ENCODE measurements at regions not wholly inside any gene's neighbourhood (a gene's known extent, or its start where the extent isn't known, plus 50 kb on each side); places are given as distances from the start of the nearest gene placed in this dataset.

DNA sequence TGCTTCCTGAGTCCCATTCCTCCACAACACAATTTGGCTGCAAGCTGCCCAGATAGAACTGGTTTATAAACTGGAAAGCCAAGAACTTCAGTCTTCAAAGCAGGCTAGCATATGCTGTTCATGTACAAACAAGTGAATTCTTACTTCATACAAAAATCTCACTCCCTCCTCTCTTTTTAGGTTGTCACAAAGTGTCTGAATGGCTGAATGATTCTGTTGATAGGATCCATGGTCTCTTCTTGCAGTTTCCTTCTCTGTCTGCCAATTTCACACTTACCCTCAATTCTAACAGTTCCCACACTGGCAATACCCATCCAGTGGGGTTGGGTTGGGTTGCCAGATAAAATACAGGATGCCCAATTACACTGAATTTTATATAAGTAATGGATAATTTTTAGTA lies 363.5 kb downstream of the DEPDC1B start:
- no peak for DNase-seq (ENCODE audit: low read depth in 2 of 2)

DNA sequence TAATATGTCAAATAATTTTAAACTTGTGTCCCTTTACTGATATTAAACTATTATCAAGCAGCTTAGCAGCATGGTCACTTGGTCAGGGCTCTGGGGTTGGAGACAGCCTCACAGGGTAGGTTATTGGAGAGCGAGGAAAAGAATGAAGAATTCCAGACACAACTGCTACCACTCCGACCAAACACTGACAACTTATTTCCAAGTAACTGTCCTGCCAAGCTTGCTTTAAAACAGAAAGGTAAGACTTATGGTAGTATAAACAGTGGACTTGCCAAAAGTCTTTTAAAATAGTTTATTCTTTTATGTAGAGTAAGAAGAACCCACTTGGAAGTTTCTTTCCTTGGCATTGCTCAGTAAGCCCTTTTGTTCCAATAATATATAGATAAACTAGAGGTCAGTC lies 364.1 kb downstream of the DEPDC1B start:
- no peak for DNase-seq (ENCODE audit: low read depth in 2 of 2)

DNA sequence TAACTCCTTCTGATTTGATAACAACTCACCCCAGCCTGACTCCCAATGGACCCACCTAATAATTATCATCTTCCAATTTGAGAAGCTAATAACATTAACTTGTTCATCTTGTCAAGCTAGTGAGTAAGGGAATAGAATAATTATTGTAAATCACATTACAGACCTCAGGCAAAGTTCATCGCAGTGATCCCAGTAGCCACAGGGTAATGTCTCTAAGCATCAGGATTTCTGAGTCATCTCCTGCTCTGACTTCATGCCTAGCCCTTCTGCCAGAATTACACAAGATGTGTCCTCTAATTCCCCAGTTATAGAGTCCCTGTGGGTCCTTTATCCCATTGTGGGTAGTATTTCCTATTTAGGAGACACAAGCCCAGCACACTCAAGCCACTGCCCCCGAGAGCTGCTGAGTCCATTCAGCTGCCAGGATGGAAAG lies 365.7 kb downstream of the DEPDC1B start:
- no peak for DNase-seq (ENCODE audit: low read depth in 2 of 2)

DNA sequence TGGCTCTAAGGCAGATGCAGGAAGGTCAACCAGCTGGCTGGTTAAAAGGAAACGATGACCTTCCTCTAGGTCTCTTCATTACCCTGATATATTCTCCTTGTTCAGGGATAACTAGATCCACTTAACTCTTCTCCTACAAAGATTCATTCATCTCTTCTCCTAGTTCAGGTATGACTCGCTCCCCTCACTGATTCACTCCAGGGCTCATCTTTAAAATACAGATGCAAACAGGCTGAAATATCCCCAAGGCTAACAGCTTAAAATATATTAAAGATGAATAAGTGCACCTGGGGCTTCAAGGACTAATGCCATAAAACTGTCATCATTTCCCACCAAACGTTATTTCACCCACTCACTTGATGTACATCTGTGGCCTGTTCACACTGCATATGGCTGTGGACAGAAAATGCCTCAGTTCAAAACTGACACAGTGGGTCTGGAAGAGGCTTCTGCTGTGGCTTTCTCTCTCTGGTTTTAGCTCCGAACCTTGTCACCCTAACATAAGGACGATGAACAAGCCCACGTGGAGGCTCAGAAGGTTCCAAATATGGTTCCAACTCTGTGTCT lies 366.9 kb downstream of the DEPDC1B start:
- no peak for DNase-seq (ENCODE audit: low read depth in 2 of 2)

DNA sequence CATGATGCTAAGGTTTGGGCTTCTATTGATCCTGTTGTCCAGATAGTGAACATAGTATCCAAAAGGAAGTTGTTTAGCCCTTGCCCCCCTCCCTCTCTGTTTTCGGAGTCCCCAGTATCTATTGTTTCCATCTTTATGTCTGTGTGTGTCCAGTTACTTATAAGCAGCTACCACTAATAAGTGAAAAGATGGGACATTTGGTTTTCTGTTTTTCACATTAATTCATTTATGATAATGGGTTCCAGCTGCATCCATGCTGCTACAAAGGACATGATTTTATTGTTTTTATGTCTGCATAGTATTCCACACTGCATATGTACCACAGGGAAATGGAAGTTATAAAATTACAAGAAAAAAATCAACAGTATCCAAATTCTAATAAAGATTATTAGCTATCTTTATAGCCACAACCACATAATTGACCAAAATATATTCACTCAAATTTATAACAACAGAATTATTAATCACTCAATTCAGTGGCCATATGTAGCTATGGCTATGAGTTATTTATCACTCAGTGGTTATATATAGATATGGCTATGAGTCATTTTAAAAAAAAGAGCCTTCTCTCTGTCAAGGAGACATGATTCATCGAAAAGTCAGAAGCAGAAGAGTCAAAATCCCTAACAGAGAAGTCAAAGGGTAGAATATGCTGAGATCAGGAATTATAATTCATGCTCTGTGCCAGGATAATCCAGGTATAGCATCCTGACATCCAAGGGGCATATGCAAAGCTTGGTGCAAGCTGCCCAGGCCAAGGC lies 367.5 kb downstream of the DEPDC1B start:
- DNase-seq (ENCODE audit: low read depth in 2 of 2), result no peak

DNA sequence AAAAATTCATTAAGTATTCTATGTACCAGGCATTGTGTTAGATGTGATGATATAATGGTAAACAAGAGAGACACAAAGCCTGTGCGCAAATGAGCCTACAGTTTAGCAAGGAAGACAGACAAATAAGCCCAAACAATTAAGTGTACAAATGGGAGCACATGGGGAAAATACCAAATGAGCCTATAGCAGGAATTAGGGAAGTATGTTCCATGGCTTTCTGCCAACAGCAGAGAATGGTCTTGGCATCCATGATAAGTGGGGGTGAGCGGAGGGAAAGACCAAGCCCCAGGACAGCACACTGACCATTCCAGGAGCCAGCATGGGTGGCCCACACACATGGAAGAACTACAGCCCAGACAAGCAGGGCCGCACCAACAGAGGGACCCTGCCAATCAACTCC lies 369.7 kb downstream of the DEPDC1B start:
- DNase-seq (ENCODE audit: low read depth in 2 of 2), result no peak

DNA sequence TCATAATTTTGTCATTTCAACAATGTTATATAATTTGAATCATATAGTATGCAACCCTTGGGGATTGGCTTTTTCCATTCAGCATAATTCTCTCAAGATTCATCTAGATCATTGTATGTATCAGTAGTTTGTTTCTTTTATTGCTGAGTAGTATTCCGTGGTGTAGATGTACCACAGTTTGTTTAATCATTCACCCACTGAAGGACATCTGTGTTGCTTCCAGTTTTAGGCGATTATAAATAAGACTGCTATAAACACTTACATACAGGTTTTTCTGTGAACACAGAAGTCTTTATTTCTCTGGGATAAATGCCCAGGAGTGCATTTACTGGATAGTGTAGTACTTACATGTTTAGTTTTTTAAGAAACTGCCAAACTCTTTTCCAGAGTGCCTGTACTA lies 374.1 kb downstream of the DEPDC1B start:
- no peak for DNase-seq (ENCODE audit: low read depth in 2 of 2)

DNA sequence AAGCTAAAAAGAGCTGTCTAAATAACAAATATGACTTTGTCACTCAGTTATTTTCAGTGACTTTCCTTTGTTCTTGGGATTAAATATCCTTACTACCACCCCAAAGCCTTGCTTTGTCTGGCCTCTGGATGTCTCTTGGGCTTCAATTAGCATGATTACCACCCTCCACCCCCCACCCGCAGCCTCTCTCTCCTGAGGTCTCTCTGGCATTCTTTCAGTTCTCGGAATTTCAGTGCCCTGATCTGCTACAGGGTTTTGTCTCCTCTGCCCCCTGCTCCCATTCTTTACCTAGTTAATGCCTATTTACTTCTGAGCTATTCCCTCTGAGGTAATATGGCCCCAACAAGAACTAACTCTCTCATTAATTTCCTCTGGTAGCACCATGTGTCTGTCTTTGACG lies 376.4 kb downstream of the DEPDC1B start:
- DNase-seq (ENCODE audit: low read depth in 2 of 2), result no peak

DNA sequence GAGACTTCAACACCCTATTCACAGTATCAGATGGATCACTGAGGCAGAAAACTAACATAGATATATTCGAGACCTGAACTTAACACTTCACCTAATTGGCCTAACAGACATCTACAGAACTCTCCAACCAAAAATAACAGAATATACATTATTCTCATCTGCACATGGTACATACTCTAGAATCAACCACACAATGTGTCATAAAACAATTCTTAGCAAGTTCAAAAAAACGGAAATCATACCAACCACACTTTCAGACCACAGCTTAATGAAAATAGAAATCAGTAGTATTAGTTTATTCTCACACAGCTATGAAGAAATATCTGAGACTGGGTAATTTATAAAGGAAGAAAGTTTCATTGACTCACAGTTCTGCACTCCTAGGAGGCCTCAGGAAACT lies 387.9 kb downstream of the DEPDC1B start:
- DNase-seq (ENCODE audit: low read depth in 2 of 2), result no peak

DNA sequence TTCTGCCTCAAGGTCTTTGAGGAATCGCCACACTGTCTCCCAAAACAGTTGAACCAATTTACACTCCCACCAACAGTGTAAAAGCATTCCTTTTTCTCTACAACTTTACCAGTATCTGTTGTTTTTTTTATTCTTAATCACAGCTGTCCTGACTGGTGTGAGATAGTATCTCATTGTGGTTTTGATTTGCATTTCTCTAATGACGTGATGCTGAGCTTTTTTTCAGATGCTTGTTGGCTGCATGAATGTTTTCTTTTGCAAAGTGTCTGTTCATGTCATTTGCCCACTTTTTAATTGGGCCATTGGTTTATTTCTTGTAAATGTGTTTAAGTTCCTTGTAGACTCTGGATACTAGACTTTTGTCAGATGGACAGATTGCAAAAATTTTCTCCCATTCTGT lies 400.0 kb downstream of the DEPDC1B start:
- no peak for DNase-seq (ENCODE audit: low read depth in 2 of 2)

DNA sequence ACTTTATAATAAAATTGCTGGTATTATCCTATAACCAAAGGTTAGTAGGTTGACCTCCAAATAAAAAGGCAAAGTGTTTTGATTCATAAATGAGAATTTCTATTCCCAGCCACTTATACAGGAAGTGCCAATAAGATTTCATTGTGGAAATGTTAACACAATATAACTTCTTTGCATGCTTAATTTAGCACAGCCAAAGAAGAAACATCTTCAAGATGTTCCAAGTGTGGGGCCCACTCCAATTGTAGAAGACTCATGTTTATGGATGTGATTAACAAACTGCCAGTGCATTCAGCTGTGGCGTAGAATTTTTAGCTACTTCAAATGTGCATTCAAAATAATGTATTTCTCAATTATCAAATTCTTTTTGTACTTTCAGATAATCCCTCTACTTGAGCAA lies 402.3 kb downstream of the DEPDC1B start:
- DNase-seq (ENCODE audit: low read depth in 2 of 2), result no peak

DNA sequence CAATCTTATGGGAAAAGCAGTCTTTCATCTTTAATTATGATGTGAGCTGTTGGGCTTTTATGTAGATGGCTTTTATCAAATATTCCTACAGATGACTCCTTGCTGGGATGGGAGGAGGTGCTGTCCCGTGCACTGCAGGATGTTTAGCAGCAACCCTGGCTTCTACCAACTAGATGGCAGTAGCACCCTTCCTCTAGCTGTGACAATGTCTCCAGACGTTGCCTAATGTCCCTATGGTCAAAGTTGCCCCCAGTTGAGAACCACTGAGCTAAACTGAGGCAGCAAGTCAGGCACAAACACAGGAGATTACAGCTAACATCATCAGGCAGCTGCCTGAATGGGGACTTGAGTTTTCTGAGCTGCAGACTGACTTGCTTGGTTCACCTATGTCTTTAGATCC lies 401.9 kb upstream of the PDE4D start:
- DNase-seq (ENCODE audit: low read depth in 2 of 2), result no peak

DNA sequence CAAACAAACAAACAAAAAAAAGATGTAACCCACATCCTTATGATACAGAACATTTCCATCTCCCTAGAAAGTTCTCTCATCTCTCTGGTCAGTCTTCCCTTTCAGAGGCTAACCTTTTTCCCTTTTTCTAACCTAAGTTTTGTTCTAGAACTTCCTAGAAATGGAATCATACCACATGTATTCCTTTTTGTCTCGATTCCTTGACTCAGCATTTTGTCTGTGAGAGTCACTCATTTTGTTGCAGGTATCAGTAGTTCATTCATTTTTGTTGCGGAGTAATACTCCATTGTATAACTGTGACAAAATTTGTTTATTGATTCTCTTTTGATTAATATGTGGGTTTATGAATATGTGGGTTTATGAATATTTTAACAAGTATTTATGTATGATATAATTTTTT lies 400.0 kb upstream of the PDE4D start:
- no peak for DNase-seq (ENCODE audit: low read depth in 2 of 2)

DNA sequence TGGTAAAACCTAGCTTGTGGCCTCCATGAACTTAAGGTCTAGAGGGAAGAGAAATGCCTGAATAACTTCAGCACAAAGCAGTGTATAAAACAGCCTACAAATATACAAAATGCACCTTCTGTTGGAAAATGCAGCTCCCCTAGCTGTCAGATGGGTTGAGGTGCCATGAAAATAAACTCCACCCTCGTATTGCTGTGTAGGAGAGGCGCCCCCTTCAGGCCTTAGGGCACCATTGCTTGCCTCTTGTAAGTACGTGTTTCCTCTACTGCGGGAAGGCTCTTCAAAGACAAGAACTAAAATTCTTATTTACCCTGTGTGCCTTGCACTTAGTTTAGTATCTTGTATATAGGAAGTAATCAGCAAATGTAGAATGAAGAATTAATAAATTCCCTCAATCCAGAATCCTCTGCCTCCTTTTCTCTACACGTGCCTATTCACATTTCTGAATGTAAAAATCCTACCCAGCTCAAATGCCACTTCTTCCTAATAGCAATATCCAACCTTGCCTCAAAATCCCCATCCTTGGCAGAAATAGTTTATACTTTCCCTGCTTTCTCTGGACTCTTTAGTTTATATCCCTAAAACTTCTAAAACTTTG lies 393.7 kb upstream of the PDE4D start:
- peak in 1 of 2 donors; percentile 2 for DNase-seq (ENCODE audit: low read depth in 2 of 2)

DNA sequence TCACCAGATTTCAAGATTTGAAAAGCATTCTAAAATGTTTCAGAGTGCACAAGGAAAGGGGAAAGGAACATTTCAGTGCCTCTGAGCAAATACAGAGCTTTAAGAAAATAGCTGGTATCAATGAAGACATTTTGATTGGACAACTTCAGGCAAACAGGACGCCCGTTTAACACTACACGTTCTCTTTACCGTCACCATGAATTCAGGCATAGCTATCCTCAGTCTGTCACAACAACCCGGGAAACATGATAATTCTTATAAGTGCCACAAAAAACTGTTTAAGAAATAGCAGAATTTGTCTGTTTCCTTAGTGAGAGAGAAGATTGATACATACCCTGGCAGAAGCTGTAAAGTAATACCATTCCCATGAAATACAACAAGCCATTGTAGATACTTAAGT lies 392.4 kb upstream of the PDE4D start:
- no peak for DNase-seq (ENCODE audit: low read depth in 2 of 2)

DNA sequence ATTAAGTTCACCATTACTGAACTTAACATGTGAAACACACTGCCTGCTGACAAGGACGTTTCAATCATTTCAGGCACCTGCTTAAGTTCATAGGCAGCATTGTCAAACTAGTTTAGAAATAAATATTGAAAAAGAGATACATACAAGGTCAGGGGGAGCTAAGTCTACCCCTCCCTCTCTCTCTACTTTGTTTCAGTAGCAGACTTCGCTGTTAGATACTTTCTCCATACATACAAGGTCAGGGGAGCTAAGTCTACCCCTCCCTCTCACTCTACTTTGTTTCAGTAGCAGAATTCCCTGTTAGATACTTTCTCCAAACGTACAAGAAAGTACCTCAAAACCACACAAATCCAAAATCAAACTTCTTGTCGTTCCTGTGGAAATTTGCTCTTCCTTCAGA lies 387.4 kb upstream of the PDE4D start:
- DNase-seq (ENCODE audit: low read depth in 2 of 2), result no peak

DNA sequence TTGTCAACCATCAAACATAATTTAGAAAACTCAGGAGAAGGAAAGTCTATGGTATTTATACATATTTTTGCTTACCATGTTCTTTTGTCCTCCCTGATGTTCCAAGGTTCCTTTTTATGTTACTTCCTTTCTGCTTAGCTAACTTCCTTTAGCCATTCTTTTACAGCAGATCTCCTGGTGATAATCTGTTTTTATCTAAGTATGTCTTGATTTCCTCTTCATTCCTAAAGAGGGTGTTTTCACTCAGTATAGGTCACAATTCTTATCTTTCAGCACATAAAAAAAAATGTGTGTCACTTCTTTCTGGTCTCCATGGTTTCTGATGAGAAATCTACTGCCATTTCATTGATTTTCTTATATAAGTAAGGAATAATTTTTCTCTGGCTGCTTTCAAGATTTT lies 384.4 kb upstream of the PDE4D start:
- DNase-seq (ENCODE audit: low read depth in 2 of 2), result no peak

DNA sequence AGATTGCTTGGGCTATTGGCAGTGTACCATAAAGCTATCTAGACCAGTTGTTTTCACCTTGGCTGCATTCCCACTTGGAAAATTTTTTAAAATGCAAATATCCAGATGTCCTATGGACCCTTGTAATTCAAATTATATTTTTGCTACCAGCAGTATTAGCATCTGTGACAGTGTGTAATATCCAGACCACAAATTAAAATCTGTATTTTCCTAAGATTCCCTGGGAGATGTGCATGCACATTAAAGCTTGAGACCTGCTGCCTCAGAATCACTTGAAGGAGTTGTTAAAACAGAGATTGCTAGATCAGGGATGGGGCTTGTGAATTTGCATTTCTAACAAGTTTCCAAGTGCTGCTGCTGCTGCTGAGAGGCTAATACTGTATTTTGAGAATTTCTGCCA lies 381.2 kb upstream of the PDE4D start:
- no peak for DNase-seq (ENCODE audit: low read depth in 2 of 2)

DNA sequence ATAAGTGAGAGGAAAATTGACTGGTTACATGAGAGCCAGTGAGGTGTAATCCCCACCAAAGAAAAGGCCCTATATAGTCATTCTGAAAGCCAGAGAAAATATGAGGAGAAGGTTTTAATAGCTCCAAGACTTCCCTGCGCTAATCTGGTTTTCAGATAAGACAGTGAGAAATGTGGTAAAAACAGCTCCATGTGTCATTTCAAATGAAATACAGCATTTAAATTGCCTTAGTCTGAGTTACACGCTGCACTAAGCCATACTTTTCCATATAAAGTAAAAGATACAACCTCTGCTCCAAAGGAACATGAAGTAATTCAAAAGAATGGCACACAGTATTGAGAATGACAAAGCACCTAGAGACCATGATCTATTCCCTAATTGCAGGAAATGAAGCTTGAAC lies 378.0 kb upstream of the PDE4D start:
- DNase-seq (ENCODE audit: low read depth in 2 of 2), result no peak

DNA sequence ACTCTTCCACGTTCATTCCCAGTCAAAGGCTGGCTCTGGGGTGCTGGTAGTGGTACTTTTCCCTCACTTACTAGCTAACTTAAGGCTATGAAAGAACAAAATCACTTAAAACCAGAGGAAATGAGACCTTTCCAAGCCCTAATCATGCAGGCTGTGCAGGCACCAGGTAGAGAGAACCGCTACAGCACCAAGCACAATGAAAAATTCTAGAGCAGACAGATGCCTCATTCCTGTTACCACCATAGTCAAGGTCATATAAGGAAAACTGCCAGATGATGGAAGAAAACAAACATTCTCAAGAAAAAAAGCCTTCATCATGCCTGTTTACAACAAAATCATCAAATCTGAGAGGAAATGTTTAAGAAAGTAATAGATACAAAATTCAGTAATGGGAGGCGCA lies 374.4 kb upstream of the PDE4D start:
- no peak for DNase-seq (ENCODE audit: low read depth in 2 of 2)

DNA sequence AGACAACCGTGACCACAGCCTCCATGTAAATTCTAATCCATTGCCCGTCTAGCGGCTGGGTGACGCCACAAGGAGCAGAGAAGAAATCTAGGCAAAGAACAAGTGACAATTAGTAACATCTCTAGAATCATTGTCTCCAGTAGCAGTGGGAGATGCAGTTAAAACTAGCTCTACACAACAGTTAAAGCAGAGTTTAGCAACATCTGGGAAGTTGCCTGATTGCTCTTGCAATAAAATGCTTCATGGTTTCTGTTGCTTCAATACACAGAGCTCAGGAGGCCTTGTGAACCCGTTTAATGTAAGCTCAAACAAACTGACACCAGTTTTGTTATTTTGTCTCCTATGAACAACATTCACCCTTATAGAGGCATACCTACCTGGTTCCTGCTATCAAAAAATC lies 369.8 kb upstream of the PDE4D start:
- no peak for DNase-seq (ENCODE audit: low read depth in 2 of 2)

DNA sequence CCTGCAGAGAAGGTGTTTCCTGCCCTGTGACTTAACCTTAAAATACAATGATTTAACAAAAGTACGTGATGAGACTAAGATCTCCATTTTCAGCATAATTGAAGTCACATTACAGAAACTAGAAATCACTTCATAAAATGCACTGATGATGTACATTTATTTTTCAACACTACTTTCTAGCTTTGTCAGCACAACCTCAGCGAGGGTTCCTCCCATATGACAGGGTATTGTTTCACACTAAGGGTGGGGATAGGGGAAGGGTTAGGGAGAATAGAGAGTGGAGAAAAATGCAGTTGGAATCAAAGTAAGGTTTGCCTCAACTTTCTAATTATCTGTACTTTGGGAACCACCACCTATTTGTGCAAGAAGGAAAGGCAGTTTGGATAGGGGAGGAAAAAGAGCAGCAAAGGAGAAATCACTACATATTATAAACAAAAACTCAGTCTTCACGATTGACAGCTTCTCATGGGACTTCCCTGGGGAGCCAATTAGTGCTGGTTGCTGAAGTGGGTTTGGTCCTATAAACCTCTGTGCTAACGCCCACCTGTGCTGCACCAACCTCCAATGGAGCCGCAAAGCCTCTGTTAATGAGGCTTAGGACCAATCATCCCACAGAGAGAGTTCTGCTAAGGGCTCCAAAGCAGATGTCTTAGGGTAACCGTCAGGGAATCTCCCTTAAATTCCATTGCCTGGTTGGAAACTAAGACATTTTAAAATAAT lies 369.2 kb upstream of the PDE4D start:
- DNase-seq (ENCODE audit: low read depth in 2 of 2), result no peak

DNA sequence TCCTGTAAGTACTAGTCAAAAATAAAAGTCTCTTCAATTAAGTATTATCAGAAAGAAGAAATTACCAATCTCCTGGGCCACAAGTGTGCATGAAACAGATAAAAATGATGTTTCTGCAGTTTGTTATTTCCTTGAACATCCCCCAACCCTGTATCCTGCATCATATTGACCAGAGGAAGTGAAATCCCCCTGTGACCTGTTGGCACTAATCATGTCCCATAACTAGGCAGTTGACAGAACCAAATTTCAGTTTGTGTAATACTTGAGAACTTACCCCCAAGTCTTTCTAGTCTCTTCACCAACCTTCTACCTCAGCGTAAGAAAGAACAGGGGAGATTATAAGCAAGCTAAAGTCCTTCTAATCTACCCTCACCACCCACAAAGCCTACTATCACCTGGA lies 368.2 kb upstream of the PDE4D start:
- no peak for DNase-seq (ENCODE audit: low read depth in 2 of 2)

All from stimulated activated CD8-positive, alpha-beta memory T cell treated with anti-CD3 and anti-CD28 coated beads, Interleukin-15, amount 100 ng/mL, for 48 hours (primary cell).